WTC11 (cell line): ENCODE measurements at regions not wholly inside any gene's neighbourhood (a gene's known extent, or its start where the extent isn't known, plus 50 kb on each side); places are given as distances from the start of the nearest gene placed in this dataset.

Experiments used
- ATAC-seq: fragments of 200-7000 bp; cut with Tn5 transposase; 2 replicates; pipeline ENCODE4 v1.10.0; 2021; ENCODE audit warnings: mild to moderate bottlenecking, moderate library complexity
- CTCF ChIA-PET: fragments of 300-600 bp; sonication (Branson Sonifier 250); formaldehyde crosslinking; loops from one replicate; lab custom pipeline; 2021; ENCODE audit warnings: antibody characterized with exemption; lab: Charles Lee
- POLR2A ChIA-PET: fragments of 350-600 bp; sonication (Branson Sonifier 250); formaldehyde crosslinking; loops from one replicate; lab custom pipeline; 2021; ENCODE audit warnings: antibody characterized with exemption; lab: Charles Lee
- DNase-seq: peaks from one replicate; pipeline ENCODE4 v3.0.0; 2021; ENCODE audit warnings: low spot score
- H3K27ac Mint-ChIP-seq: 2 replicates; pipeline ENCODE4 v1.8.0; 2021; ENCODE audit warnings: mixed read lengths
- H3K27me3 Mint-ChIP-seq: 2 replicates; pipeline ENCODE4 v1.8.0; 2021; ENCODE audit warnings: low read depth, mild to moderate bottlenecking, moderate library complexity, mixed read lengths
- H3K36me3 Mint-ChIP-seq: 2 replicates; pipeline ENCODE4 v1.8.0; 2021; ENCODE audit warnings: mixed read lengths
- H3K4me1 Mint-ChIP-seq: 2 replicates; pipeline ENCODE4 v1.8.0; 2022; ENCODE audit warnings: mixed read lengths
- H3K4me3 Mint-ChIP-seq: 2 replicates; pipeline ENCODE4 v1.8.0; 2021; ENCODE audit warnings: mild to moderate bottlenecking, moderate library complexity, mixed read lengths
- H3K9me3 Mint-ChIP-seq: 2 replicates; pipeline ENCODE4 v1.8.0; 2021; ENCODE audit warnings: mixed read lengths
- ARID4B ChIP-seq: sonication (generic); formaldehyde crosslinking; IDR thresholded peaks from 2 replicates; pipeline ENCODE4 v1.8.0; 2023; ENCODE audit warnings: missing genetic modification reagents, mild to moderate bottlenecking, borderline replicate concordance
- ATF2 ChIP-seq: sonication (generic); formaldehyde crosslinking; IDR thresholded peaks from 2 replicates; pipeline ENCODE4 v1.8.1; 2022; ENCODE audit warnings: low read depth, missing genetic modification reagents, borderline replicate concordance
- ATF6 ChIP-seq: sonication (generic); formaldehyde crosslinking; IDR thresholded peaks from 2 replicates; pipeline ENCODE4 v1.8.1; 2023; ENCODE audit warnings: mild to moderate bottlenecking, missing genetic modification reagents
- CREB1 ChIP-seq: sonication (generic); formaldehyde crosslinking; IDR thresholded peaks from 2 replicates; pipeline ENCODE4 v1.8.0; 2023; ENCODE audit warnings: mild to moderate bottlenecking, missing genetic modification reagents
- CTCF ChIP-seq: fragments of 200-600 bp; IDR thresholded peaks from 2 replicates; pipeline ENCODE4 v1.8.0; 2022; ENCODE audit warnings: antibody characterized with exemption
- ESRRA ChIP-seq: sonication (generic); formaldehyde crosslinking; IDR thresholded peaks from 2 replicates; pipeline ENCODE4 v1.8.1; 2022; ENCODE audit warnings: mild to moderate bottlenecking, missing genetic modification reagents, borderline replicate concordance
- GTF2I ChIP-seq: fragments of 250-450 bp; sonication (Bioruptor Pico); conservative IDR thresholded peaks from 2 replicates; pipeline ENCODE4 v1.4.0; 2021; ENCODE audit warnings: mild to moderate bottlenecking
- HMGA2 ChIP-seq: fragments of 250-450 bp; sonication (Bioruptor Pico); IDR thresholded peaks from 2 replicates; pipeline ENCODE4 v1.4.0; 2021; ENCODE audit warnings: mild to moderate bottlenecking, moderate library complexity
- JAZF1 ChIP-seq: fragments of 250-450 bp; sonication (Bioruptor Pico); IDR thresholded peaks from 2 replicates; pipeline ENCODE4 v1.9.0; 2021; ENCODE audit warnings: moderate library complexity, mild to moderate bottlenecking, inconsistent platforms
- KAT7 ChIP-seq: sonication (generic); formaldehyde crosslinking; IDR thresholded peaks from 2 replicates; pipeline ENCODE4 v1.8.1; 2023; ENCODE audit warnings: missing genetic modification reagents, mild to moderate bottlenecking, borderline replicate concordance
- MLX ChIP-seq: sonication (generic); formaldehyde crosslinking; IDR thresholded peaks from 2 replicates; pipeline ENCODE4 v1.8.1; 2023; ENCODE audit warnings: mild to moderate bottlenecking, missing genetic modification reagents, moderate library complexity
- MXD4 ChIP-seq: fragments of 250-450 bp; sonication (Bioruptor Pico); IDR thresholded peaks from 2 replicates; pipeline ENCODE4 v1.8.0; 2021; ENCODE audit warnings: mild to moderate bottlenecking, moderate library complexity, borderline replicate concordance
- MYBL2 ChIP-seq: sonication (generic); formaldehyde crosslinking; IDR thresholded peaks from 2 replicates; pipeline ENCODE4 v1.8.1; 2023; ENCODE audit warnings: mild to moderate bottlenecking, moderate library complexity, missing genetic modification reagents
- NFE2L1 ChIP-seq: sonication (generic); formaldehyde crosslinking; IDR thresholded peaks from 2 replicates; pipeline ENCODE4 v1.8.1; 2023; ENCODE audit warnings: missing genetic modification reagents
- NFYB ChIP-seq: sonication (generic); formaldehyde crosslinking; conservative IDR thresholded peaks from 2 replicates; pipeline ENCODE4 v1.8.0; 2022; ENCODE audit warnings: low read depth, missing genetic modification reagents
- NR2C2 ChIP-seq: sonication (generic); formaldehyde crosslinking; IDR thresholded peaks from 2 replicates; pipeline ENCODE4 v1.8.0; 2022; ENCODE audit warnings: mild to moderate bottlenecking, missing genetic modification reagents
- PREB ChIP-seq: sonication (generic); formaldehyde crosslinking; IDR thresholded peaks from 2 replicates; pipeline ENCODE4 v1.8.1; 2022; ENCODE audit warnings: mild to moderate bottlenecking, missing genetic modification reagents, moderate library complexity, borderline replicate concordance
- RELA ChIP-seq: sonication (generic); formaldehyde crosslinking; IDR thresholded peaks from 2 replicates; pipeline ENCODE4 v1.8.1; 2022; ENCODE audit warnings: missing genetic modification reagents, mild to moderate bottlenecking, borderline replicate concordance
- RORB ChIP-seq: fragments of 250-450 bp; sonication (Bioruptor Pico); IDR thresholded peaks from 2 replicates; pipeline ENCODE4 v1.9.0; 2021; ENCODE audit warnings: mild to moderate bottlenecking
- TCF7 ChIP-seq: sonication (generic); formaldehyde crosslinking; IDR thresholded peaks from 2 replicates; pipeline ENCODE4 v1.8.0; 2022; ENCODE audit warnings: mild to moderate bottlenecking, low read depth, missing genetic modification reagents, moderate library complexity
- TEAD4 ChIP-seq: sonication (generic); formaldehyde crosslinking; IDR thresholded peaks from 2 replicates; pipeline ENCODE4 v1.8.0; 2022; ENCODE audit warnings: mild to moderate bottlenecking, missing genetic modification reagents
- USF2 ChIP-seq: sonication (generic); formaldehyde crosslinking; IDR thresholded peaks from 2 replicates; pipeline ENCODE4 v1.8.1; 2023; ENCODE audit warnings: mild to moderate bottlenecking, missing genetic modification reagents, moderate library complexity
- ZMAT4 ChIP-seq: fragments of 250-450 bp; sonication (Bioruptor Pico); IDR thresholded peaks from 2 replicates; pipeline ENCODE4 v1.9.0; 2021; ENCODE audit warnings: mild to moderate bottlenecking
- ZNF317 ChIP-seq: sonication (generic); formaldehyde crosslinking; IDR thresholded peaks from 2 replicates; pipeline ENCODE4 v1.8.1; 2023; ENCODE audit warnings: low read depth, mild to moderate bottlenecking, moderate library complexity, missing genetic modification reagents, borderline replicate concordance
- ZNF423 ChIP-seq: fragments of 250-450 bp; sonication (Bioruptor Pico); IDR thresholded peaks from 2 replicates; pipeline ENCODE4 v2.1.2; 2022; ENCODE audit warnings: mild to moderate bottlenecking, moderate library complexity

- no peak overlapping the region for H3K27ac Mint-ChIP-seq
- TF ChIP-seq HMGA2 (no peak), ARID4B (CRISPR knock-in tag) (no peak), ESRRA (CRISPR knock-in tag) (no peak), CREB1 (no peak), NFYB (CRISPR knock-in tag) (no peak), MYBL2 (CRISPR knock-in tag) (no peak), JAZF1 (CRISPR knock-in tag) (no peak), CTCF (no peak), ATF2 (CRISPR knock-in tag) (no peak), TEAD4 (no peak), PREB (CRISPR knock-in tag) (no peak), USF2 (CRISPR knock-in tag) (no peak)
- H3K36me3 Mint-ChIP-seq, result no peaks in the 10 kb centered on the region
Measured at GRCh38 chr2:18325118-18325517, 235.3 kb downstream of the RDH14 start.

GRCh38 chr2:18319987-18320386 is 240.5 kb downstream of the RDH14 start:
- Mint-ChIP-seq H3K36me3 (no peaks in the 10 kb centered on the region), H3K4me1 (no peaks in the 10 kb centered on the region), H3K4me3 (no peak overlapping the region), H3K27me3 (no peaks in the 10 kb centered on the region), H3K27ac (no peak overlapping the region)
- no peak for DNase-seq
- POLR2A ChIA-PET, result no interaction called here
- ATAC-seq, result no peak
- TF ChIP-seq NR2C2 (CRISPR knock-in tag) (no peak), TCF7 (CRISPR knock-in tag) (no peak), MLX (CRISPR knock-in tag) (no peak), KAT7 (CRISPR knock-in tag) (no peak), MXD4 (CRISPR knock-in tag) (no peak), RORB (no peak), RELA (CRISPR knock-in tag) (no peak), ZNF317 (CRISPR knock-in tag) (no peak), ZMAT4 (CRISPR knock-in tag) (no peak), ATF6 (no peak), NFE2L1 (CRISPR knock-in tag) (no peak), ZNF423 (no peak), GTF2I (CRISPR knock-in tag) (no peak)
- TF ChIP-seq, all 79 proteins: peak for 0
- H3K9me3 Mint-ChIP-seq, result no peaks in the 10 kb centered on the region
- CTCF ChIA-PET, result no interaction called here

More at GRCh38 chr2:18325118-18325517, 235.3 kb downstream of the RDH14 start:
- ATAC-seq (no peak), DNase-seq (no peak)
- no peaks in the 10 kb centered on the region for H3K27me3 Mint-ChIP-seq
- POLR2A ChIA-PET, result no interaction called here
- CTCF ChIA-PET, result no interaction called here
- no peak overlapping the region for H3K4me3 Mint-ChIP-seq
- no peaks in the 10 kb centered on the region for H3K9me3 Mint-ChIP-seq
- no peaks in the 10 kb centered on the region for H3K4me1 Mint-ChIP-seq
